DMS 273 (cell line): ENCODE measurements at regions not wholly inside any gene's neighbourhood (a gene's known extent, or its start where the extent isn't known, plus 50 kb on each side); places are given as distances from the start of the nearest gene placed in this dataset.
"Not testable (repeated sequence)": the region's sequence is repeated elsewhere in the genome, so short reads cannot be mapped to it uniquely, and the experiment has no call there.

Source experiments
- DNase-seq: peaks from one replicate; lab custom pipeline; 2025; ENCODE audit not compliant: unreplicated experiment; lab: John Stamatoyannopoulos, UW

- no peak for DNase-seq
These were observed 90.0 kb upstream of the NFASC start for GRCh38 chr1:204780630-204781029.

GRCh38 chr1:204782118-204782700 lies 88.5 kb upstream of the NFASC start:
- no peak for DNase-seq

- not testable (repeated sequence) for DNase-seq
These were observed 85.6 kb upstream of the NFASC start for GRCh38 chr1:204785023-204785422.

- no peak for DNase-seq
These were observed 82.2 kb upstream of the NFASC start for GRCh38 chr1:204788470-204788869.

GRCh38 chr1:204791453-204792353 lies 79.0 kb upstream of the NFASC start:
- peak; percentile 92 for DNase-seq

- DNase-seq: no peak
These were observed 78.3 kb upstream of the NFASC start for GRCh38 chr1:204792354-204792692.

GRCh38 chr1:204793259-204793914 lies 77.3 kb upstream of the NFASC start:
- DNase-seq: no peak

GRCh38 chr1:204796886-204797285 lies 73.8 kb upstream of the NFASC start:
- DNase-seq: not testable (repeated sequence)

- DNase-seq: no peak
These were observed 73.3 kb upstream of the NFASC start for GRCh38 chr1:204797401-204797800.

- DNase-seq: no peak
These were observed 71.0 kb upstream of the NFASC start for GRCh38 chr1:204799630-204800029.

GRCh38 chr1:204801211-204801610 lies 69.5 kb upstream of the NFASC start:
- DNase-seq: no peak

- DNase-seq: no peak
These were observed 68.1 kb upstream of the NFASC start for GRCh38 chr1:204802401-204803175.

- no peak for DNase-seq
These were observed 67.1 kb upstream of the NFASC start for GRCh38 chr1:204803607-204804006.

GRCh38 chr1:204806943-204807687 lies 63.5 kb upstream of the NFASC start:
- peak; percentile 95 for DNase-seq

GRCh38 chr1:204809488-204809887 lies 61.2 kb upstream of the NFASC start:
- peak; percentile 38 for DNase-seq

- no peak for DNase-seq
These were observed 57.8 kb upstream of the NFASC start for GRCh38 chr1:204812842-204813241.

GRCh38 chr1:204813522-204813921 lies 57.1 kb upstream of the NFASC start:
- no peak for DNase-seq

GRCh38 chr1:204814166-204814884 lies 56.3 kb upstream of the NFASC start:
- no peak for DNase-seq

GRCh38 chr1:204817341-204817740 lies 53.3 kb upstream of the NFASC start:
- DNase-seq: no peak

GRCh38 chr1:204818998-204819397 lies 51.7 kb upstream of the NFASC start:
- DNase-seq: no peak
